Psoas muscle (tissue), 7 donors: ENCODE measurements at regions not wholly inside any gene's neighbourhood (a gene's known extent, or its start where the extent isn't known, plus 50 kb on each side); places are given as distances from the start of the nearest gene placed in this dataset.

Experiments
- ATAC-seq, 4 donors: fragments of 200-7000 bp; cut with Tn5 transposase; one replicate each; pipeline ENCODE4 v1.9.1; 2020; ENCODE audit warnings: moderate library complexity in 3 of 4, mild to moderate bottlenecking in 2 of 4
- DNase-seq, 2 donors: peaks; one replicate each; pipeline ENCODE4 v3.0.0-alpha.2; 2020
- H3K27ac ChIP-seq: fragments of 200-600 bp; one replicate; pipeline ENCODE4 v1.8.0; 2022
- H3K27me3 ChIP-seq, 3 donors: fragments of 200-600 bp in 1 of 3; one replicate each; pipeline versions ENCODE4 v1.6.1 to v1.8.0; 2013 to 2022; ENCODE audit warnings: low read length in 2 of 3, mild to moderate bottlenecking in 2 of 3, moderate library complexity in 1 of 3; ENCODE audit not compliant: insufficient read depth in 3 of 3
- H3K36me3 ChIP-seq, 2 donors: fragments of 200-600 bp in 1 of 2; one replicate each; pipeline versions ENCODE4 v1.6.1 to v1.8.0; 2013 to 2022; ENCODE audit warnings: low read depth in 1 of 2, mild to moderate bottlenecking in 1 of 2, moderate library complexity in 1 of 2; ENCODE audit not compliant: insufficient read depth in 1 of 2
- H3K4me1 ChIP-seq: fragments of 200-600 bp; one replicate; pipeline ENCODE4 v1.8.0; 2022
- H3K4me3 ChIP-seq: fragments of 200-600 bp; one replicate; pipeline ENCODE4 v1.8.0; 2022; ENCODE audit warnings: mild to moderate bottlenecking
- H3K9me3 ChIP-seq: fragments of 200-600 bp; one replicate; pipeline ENCODE4 v1.8.0; 2022
- CTCF ChIP-seq: fragments of 200-600 bp; IDR thresholded peaks from one replicate; pipeline ENCODE4 v1.8.0; 2022; ENCODE audit warnings: antibody characterized with exemption
- WGBS, 3 donors: extraction: QIAGEN DNeasy Blood & Tissue Kit; methylation state at CpG; one replicate each; pipeline versions ENCODE4 v1.1.6 to v1.1.7; 2013; 5-methylcytosine and 5-hydroxymethylcytosine counted together
- intact Hi-C, 2 donors: fragments of 100-400 bp; cut with DNase I; formaldehyde crosslinking; loops; one replicate each; pipeline versions ENCODE4 v1.11.0 to v1.14.2; 2022
- donor health status: healthy with polysubstance abuse.
- donor health status: DM: no; HTN: no; CAD: no; lungs with moderate emphysema.
- donor health status: Bipolar disorder and iron deficiency.
- donor health status: healthy.
- donor health status: DM: yes; HTN: yes; CAD: no.
- donor health status: DM: no; HTN: no; CAD: no.
- donor health status: DM: yes; HTN: yes; CAD: no.

- Histone ChIP-seq H3K4me3 (no peak overlapping the region), H3K4me1 (no peaks in the 10 kb centered on the region), H3K9me3 (no peaks in the 10 kb centered on the region), H3K27me3 (no peaks in the 10 kb centered on the region), H3K27ac (no peak overlapping the region), H3K36me3 (no peaks in the 10 kb centered on the region)
- TF ChIP-seq CTCF = no peak
- no peak for DNase-seq
- intact Hi-C loops = no loop called here
- WGBS, 3 donors = 78 to 83% (median 81%) methylated on average over 4 of the region's 4 CpGs
- no peak for ATAC-seq
These were observed 360.0 kb upstream of the LRATD1 start for GRCh38 chr2:14272396-14273075.

GRCh38 chr2:14273650-14274049 is 358.9 kb upstream of the LRATD1 start:
- H3K4me3 ChIP-seq = no peak overlapping the region
- no peaks in the 10 kb centered on the region for H3K9me3 ChIP-seq
- TF ChIP-seq CTCF = no peak
- DNase-seq (no peak), ATAC-seq (no peak)
- no peaks in the 10 kb centered on the region for H3K36me3 ChIP-seq
- intact Hi-C loops = no loop called here
- H3K27me3 ChIP-seq = no peaks in the 10 kb centered on the region
- 64 to 77% (median 70%) methylated on average over 1 of the region's 1 CpG for WGBS, 3 donors
- H3K27ac ChIP-seq = no peak overlapping the region
- no peaks in the 10 kb centered on the region for H3K4me1 ChIP-seq

GRCh38 chr2:14284244-14284643 is 348.3 kb upstream of the LRATD1 start:
- no peak for TF ChIP-seq CTCF
- H3K9me3 ChIP-seq = no peaks in the 10 kb centered on the region
- no peak for DNase-seq

GRCh38 chr2:14285812-14286211 is 346.7 kb upstream of the LRATD1 start:
- no peaks in the 10 kb centered on the region for H3K27me3 ChIP-seq

More at GRCh38 chr2:14284244-14284643, 348.3 kb upstream of the LRATD1 start:
- intact Hi-C loops = no loop called here
- no peak for ATAC-seq
- no peak overlapping the region for H3K27ac ChIP-seq
- H3K4me3 ChIP-seq = no peak overlapping the region
- no peaks in the 10 kb centered on the region for H3K36me3 ChIP-seq
- H3K4me1 ChIP-seq = no peaks in the 10 kb centered on the region
- H3K27me3 ChIP-seq = no peaks in the 10 kb centered on the region

More at GRCh38 chr2:14285812-14286211, 346.7 kb upstream of the LRATD1 start:
- no peaks in the 10 kb centered on the region for H3K36me3 ChIP-seq
- no peak for DNase-seq
- H3K4me3 ChIP-seq = no peak overlapping the region
- TF ChIP-seq CTCF = no peak
- no peak for ATAC-seq
- H3K4me1 ChIP-seq = no peaks in the 10 kb centered on the region
- no peaks in the 10 kb centered on the region for H3K9me3 ChIP-seq
- WGBS, 3 donors = 80 to 94% (median 87%) methylated on average over 1 of the region's 1 CpG
- intact Hi-C loops = no loop called here
- no peak overlapping the region for H3K27ac ChIP-seq
